ENCODE measurements at regions not wholly inside any gene's neighbourhood (a gene's known extent, or its start where the extent isn't known, plus 50 kb on each side); places are given as distances from the start of the nearest gene placed in this dataset.
A peak's percentile ranks its signal among the peaks of the same experiment; 100 is the strongest.

- H3K4me1 ChIP-seq = no peaks in the 10 kb centered on the region
- DNase-seq = no peak
- peaks cover 19% of the 10 kb centered on the region for H3K27me3 ChIP-seq
These were observed 176.5 kb downstream of the ASCL4 start for GRCh38 chr12:107951024-107951423.

GRCh38 chr12:107955966-107956643 lies 173.0 kb upstream of the WSCD2 start:
- no peak for DNase-seq
- TF ChIP-seq CTCF (IDR thresholded peaks at IDR 0.05; ENCODE audit: low read depth, low read length) = no peak
- no peaks in the 10 kb centered on the region for H3K36me3 ChIP-seq

More at GRCh38 chr12:107951024-107951423, 176.5 kb downstream of the ASCL4 start:
- H3K4me3 ChIP-seq (ENCODE audit: low read depth, low read length) = no peak overlapping the region
- no peaks in the 10 kb centered on the region for H3K9me3 ChIP-seq
- TF ChIP-seq CTCF (IDR thresholded peaks at IDR 0.05; ENCODE audit: low read depth, low read length) = no peak
- H3K36me3 ChIP-seq = no peaks in the 10 kb centered on the region

GRCh38 chr12:107957459-107957858 lies 171.6 kb upstream of the WSCD2 start:
- Histone ChIP-seq H3K9me3 (no peaks in the 10 kb centered on the region), H3K4me3 (ENCODE audit: low read depth, low read length) (no peak overlapping the region), H3K36me3 (no peaks in the 10 kb centered on the region), H3K4me1 (no peaks in the 10 kb centered on the region), H3K27me3 (0 out of 2 replicates have a peak, but pooled peaks cover 2% of the 10 kb centered on the region)
- TF ChIP-seq CTCF (IDR thresholded peaks at IDR 0.05; ENCODE audit: low read depth, low read length) = no peak
- DNase-seq = no peak

More at GRCh38 chr12:107955966-107956643, 173.0 kb upstream of the WSCD2 start:
- Histone ChIP-seq H3K4me1 (no peaks in the 10 kb centered on the region), H3K4me3 (ENCODE audit: low read depth, low read length) (no peak overlapping the region), H3K27me3 (0 out of 2 replicates have a peak, but pooled peaks cover 2% of the 10 kb centered on the region), H3K9me3 (no peaks in the 10 kb centered on the region)

- no peaks in the 10 kb centered on the region for H3K9me3 ChIP-seq
- TF ChIP-seq CTCF (IDR thresholded peaks at IDR 0.05; ENCODE audit: low read depth, low read length) = no peak
- no peaks in the 10 kb centered on the region for H3K4me1 ChIP-seq
- no peak for DNase-seq
- H3K4me3 ChIP-seq (ENCODE audit: low read depth, low read length) = no peak overlapping the region
- H3K27me3 ChIP-seq = peaks cover 3% of the 10 kb centered on the region; the same call in 1 of the 2 replicates
- H3K36me3 ChIP-seq = no peaks in the 10 kb centered on the region
These were observed 165.5 kb upstream of the WSCD2 start for GRCh38 chr12:107963635-107964034.

- Histone ChIP-seq H3K27me3 (peaks cover 3% of the 10 kb centered on the region; the same call in 1 of the 2 replicates), H3K9me3 (no peaks in the 10 kb centered on the region), H3K36me3 (no peaks in the 10 kb centered on the region), H3K4me1 (no peaks in the 10 kb centered on the region), H3K4me3 (ENCODE audit: low read depth, low read length) (no peak overlapping the region)
- no peak for TF ChIP-seq CTCF (IDR thresholded peaks at IDR 0.05; ENCODE audit: low read depth, low read length)
- peak; percentile 19 for DNase-seq
These were observed 161.9 kb upstream of the WSCD2 start for GRCh38 chr12:107967170-107967569.

- peaks cover 8% of the 10 kb centered on the region for H3K27me3 ChIP-seq
- TF ChIP-seq CTCF (IDR thresholded peaks at IDR 0.05; ENCODE audit: low read depth, low read length) = no peak
- no peaks in the 10 kb centered on the region for H3K4me1 ChIP-seq
- DNase-seq = no peak
- H3K4me3 ChIP-seq (ENCODE audit: low read depth, low read length) = no peak overlapping the region
- H3K9me3 ChIP-seq = no peaks in the 10 kb centered on the region
- no peaks in the 10 kb centered on the region for H3K36me3 ChIP-seq
These were observed 155.1 kb upstream of the WSCD2 start for GRCh38 chr12:107973950-107974349.

Measured in BE2C (cell line).